Ascending aorta (tissue), 2 donors: ENCODE measurements at regions not wholly inside any gene's neighbourhood (a gene's known extent, or its start where the extent isn't known, plus 50 kb on each side); places are given as distances from the start of the nearest gene placed in this dataset.
A peak's percentile ranks its signal among the peaks of the same experiment; 100 is the strongest.

Source experiments
- DNase-seq, 2 donors: peaks; one replicate each; pipeline ENCODE4 v3.0.0-alpha.2; 2019; ENCODE audit warnings: low spot score in 2 of 2
- H3K27ac ChIP-seq, 2 donors: fragments of 200-600 bp; sonication (generic); one replicate each; pipeline ENCODE4 v1.5.1; 2016 to 2017; ENCODE audit warnings: mild to moderate bottlenecking in 1 of 2
- H3K27me3 ChIP-seq: fragments of 200-600 bp; sonication (generic); one replicate; pipeline ENCODE4 v1.5.1; 2017
- H3K36me3 ChIP-seq, 2 donors: fragments of 200-600 bp; sonication (generic); one replicate each; pipeline ENCODE4 v1.5.1; 2016
- H3K4me1 ChIP-seq, 2 donors: fragments of 200-600 bp; sonication (generic); one replicate each; pipeline ENCODE4 v1.5.1; 2016 to 2017; ENCODE audit warnings: mild to moderate bottlenecking in 1 of 2
- H3K4me3 ChIP-seq, 2 donors: fragments of 200-600 bp; sonication (generic); one replicate each; pipeline ENCODE4 v1.5.1; 2016 to 2017; ENCODE audit warnings: mild to moderate bottlenecking in 1 of 2
- H3K9me3 ChIP-seq, 2 donors: fragments of 200-600 bp; sonication (generic); one replicate each; pipeline ENCODE4 v1.5.1; 2016
- intact Hi-C: fragments of 100-400 bp; cut with DNase I; formaldehyde crosslinking; loops from one replicate; pipeline ENCODE4 v1.15.1; 2023
- TF ChIP-seq, protein P1 (sequence below), 3 experiments: fragments of 200-600 bp in 2 of 3; fragments of 450-650 bp in 1 of 3; sonication (generic) in 2 of 3; IDR thresholded peaks; one replicate each; pipeline ENCODE4 v1.5.1; 2016 to 2019; ENCODE audit warnings: antibody characterized with exemption in 3 of 3, mild to moderate bottlenecking in 1 of 3, moderate library complexity in 1 of 3

DNA sequence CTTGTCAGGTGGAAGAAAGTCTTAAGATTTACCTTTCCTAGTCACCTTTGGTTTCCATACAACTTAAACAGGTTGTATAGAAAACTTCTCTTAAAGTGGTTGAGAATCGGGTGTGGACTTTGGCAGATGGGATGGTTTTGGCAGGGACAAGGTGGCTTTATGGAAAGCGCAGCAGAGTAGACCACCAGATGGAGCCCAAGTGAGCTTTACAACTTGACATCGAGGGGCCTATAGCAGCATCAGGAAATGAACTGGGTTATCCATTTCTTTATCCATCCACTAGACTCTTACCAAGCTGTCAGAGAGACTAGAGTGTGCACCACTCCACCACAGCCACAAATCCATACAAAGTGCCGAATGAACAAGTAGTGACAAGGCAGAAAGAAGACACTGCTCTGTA, 85.3 kb upstream of the MBNL1 start:
- H3K36me3 ChIP-seq: no peaks in the 10 kb centered on the region
- H3K4me3 ChIP-seq: no peak overlapping the region
- H3K27ac ChIP-seq: no peak overlapping the region
- H3K27me3 ChIP-seq: no peaks in the 10 kb centered on the region
- TF ChIP-seq, protein P1, sequence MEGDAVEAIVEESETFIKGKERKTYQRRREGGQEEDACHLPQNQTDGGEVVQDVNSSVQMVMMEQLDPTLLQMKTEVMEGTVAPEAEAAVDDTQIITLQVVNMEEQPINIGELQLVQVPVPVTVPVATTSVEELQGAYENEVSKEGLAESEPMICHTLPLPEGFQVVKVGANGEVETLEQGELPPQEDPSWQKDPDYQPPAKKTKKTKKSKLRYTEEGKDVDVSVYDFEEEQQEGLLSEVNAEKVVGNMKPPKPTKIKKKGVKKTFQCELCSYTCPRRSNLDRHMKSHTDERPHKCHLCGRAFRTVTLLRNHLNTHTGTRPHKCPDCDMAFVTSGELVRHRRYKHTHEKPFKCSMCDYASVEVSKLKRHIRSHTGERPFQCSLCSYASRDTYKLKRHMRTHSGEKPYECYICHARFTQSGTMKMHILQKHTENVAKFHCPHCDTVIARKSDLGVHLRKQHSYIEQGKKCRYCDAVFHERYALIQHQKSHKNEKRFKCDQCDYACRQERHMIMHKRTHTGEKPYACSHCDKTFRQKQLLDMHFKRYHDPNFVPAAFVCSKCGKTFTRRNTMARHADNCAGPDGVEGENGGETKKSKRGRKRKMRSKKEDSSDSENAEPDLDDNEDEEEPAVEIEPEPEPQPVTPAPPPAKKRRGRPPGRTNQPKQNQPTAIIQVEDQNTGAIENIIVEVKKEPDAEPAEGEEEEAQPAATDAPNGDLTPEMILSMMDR (IDR thresholded peaks at IDR 0.05): peak in 1 of 3 experiments; percentile 18
- intact Hi-C loops: no loop called here
- H3K4me1 ChIP-seq: peaks cover 0 to 2% of the 10 kb centered on the region in 2 donors
- no peak for DNase-seq
- no peaks in the 10 kb centered on the region for H3K9me3 ChIP-seq

DNA sequence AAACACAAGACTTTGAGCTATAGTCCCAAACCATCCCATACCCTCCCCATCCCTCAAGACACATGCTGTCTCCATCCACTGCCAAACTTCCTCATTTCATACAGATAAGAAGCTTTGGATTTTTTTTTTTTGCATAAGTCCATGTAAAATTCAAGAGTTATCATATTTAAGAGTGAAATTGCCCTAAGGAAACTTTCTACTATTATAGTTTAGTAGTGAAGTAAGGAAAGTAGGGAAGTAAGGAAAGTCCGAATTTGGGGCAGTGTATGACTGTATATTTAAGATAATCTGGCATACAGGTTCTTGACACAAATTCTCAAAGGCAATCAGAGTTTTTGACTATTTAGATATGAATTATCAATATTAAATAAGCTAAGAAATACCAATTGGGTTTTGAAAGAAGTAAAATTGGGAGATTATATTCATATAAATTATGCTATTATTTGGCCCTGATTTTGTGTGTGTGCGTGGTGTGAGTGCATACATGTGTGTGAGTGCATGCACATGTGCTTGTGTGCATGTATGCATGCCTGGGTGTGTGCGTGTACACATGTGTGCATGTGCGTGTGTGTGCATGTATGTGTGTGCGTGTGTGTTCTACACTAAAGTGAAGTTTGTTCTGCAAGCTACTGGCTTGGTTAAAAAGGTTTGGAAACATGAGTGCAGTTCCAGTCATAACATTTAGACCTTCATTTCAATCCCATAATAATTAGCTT, 83.6 kb upstream of the MBNL1 start:
- Histone ChIP-seq H3K4me1 (peaks cover 0 to 2% of the 10 kb centered on the region in 2 donors), H3K4me3 (no peak overlapping the region), H3K27ac (no peak overlapping the region), H3K9me3 (no peaks in the 10 kb centered on the region), H3K27me3 (no peaks in the 10 kb centered on the region), H3K36me3 (no peaks in the 10 kb centered on the region)
- TF ChIP-seq, protein P1 (IDR thresholded peaks at IDR 0.05): no peak
- no peak for DNase-seq
- intact Hi-C loops: no loop called here

DNA sequence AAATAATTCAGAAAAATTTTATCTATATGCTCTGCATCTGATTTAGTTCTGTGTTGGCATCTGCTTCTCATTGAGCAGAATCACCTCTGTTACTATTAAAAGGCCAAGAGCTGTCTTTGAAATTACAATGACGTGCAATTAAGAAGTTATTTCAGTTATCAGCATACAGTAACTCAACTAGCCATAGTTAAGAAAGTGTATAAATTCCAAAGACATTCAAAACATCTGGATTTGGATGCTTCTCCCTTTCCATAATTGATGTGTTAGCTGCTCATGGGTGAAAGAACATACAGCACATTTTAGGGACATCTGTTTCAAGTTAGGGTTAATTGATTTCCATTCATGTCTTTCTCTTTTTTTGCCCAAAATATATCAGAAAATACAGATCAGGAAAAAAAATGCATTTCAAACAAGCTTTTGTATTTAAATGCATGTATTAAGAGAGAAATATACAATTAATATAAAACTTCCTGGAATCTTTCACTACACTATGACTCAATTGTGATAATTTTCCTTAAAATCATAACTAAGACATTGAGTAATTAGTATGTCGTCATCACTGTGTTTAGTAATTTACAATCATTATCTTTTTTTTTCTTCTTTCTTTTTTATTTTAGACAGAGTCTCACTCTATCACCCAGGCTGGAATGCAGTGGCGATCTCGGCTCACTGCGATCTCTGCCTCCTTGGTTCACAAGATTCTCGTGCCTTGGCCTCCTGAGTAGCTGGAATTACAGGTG, 82.7 kb upstream of the MBNL1 start:
- intact Hi-C loops: no loop called here
- H3K4me3 ChIP-seq: no peak overlapping the region
- TF ChIP-seq, protein P1 (IDR thresholded peaks at IDR 0.05): no peak
- no peaks in the 10 kb centered on the region for H3K9me3 ChIP-seq
- DNase-seq: no peak
- peaks cover 0 to 2% of the 10 kb centered on the region in 2 donors for H3K4me1 ChIP-seq
- H3K27ac ChIP-seq: no peak overlapping the region
- H3K36me3 ChIP-seq: no peaks in the 10 kb centered on the region
- no peaks in the 10 kb centered on the region for H3K27me3 ChIP-seq

DNA sequence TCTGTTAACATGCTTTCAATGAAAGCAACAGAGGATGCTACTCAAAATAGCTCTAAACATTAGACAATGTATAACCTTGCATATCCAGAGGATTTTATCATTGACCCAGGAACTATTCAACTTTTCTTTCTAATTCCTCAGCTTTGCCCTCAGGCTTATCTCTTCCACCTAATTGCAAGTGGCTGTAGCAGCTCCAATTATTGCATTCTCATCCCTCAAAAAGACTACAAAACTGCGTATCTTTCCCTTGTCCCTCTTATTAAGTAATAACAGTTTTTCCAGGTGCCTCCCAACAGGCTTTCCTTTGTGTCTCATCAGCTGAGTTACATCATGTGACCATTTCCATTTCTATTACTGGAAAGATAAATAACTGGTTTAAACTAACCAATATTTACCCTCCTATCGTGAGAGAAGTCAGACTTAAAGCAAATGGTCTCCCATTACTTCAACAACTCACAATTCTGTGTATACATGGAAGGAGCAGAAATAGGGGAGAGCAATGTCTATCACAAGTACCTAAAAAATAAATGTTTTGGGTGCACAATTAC, 78.0 kb upstream of the MBNL1 start:
- no peaks in the 10 kb centered on the region for H3K36me3 ChIP-seq
- TF ChIP-seq, protein P1 (IDR thresholded peaks at IDR 0.05): no peak
- H3K4me3 ChIP-seq: no peak overlapping the region
- no peak for DNase-seq
- no peaks in the 10 kb centered on the region for H3K4me1 ChIP-seq
- H3K27ac ChIP-seq: no peak overlapping the region
- no peaks in the 10 kb centered on the region for H3K27me3 ChIP-seq
- intact Hi-C loops: no loop called here
- no peaks in the 10 kb centered on the region for H3K9me3 ChIP-seq

DNA sequence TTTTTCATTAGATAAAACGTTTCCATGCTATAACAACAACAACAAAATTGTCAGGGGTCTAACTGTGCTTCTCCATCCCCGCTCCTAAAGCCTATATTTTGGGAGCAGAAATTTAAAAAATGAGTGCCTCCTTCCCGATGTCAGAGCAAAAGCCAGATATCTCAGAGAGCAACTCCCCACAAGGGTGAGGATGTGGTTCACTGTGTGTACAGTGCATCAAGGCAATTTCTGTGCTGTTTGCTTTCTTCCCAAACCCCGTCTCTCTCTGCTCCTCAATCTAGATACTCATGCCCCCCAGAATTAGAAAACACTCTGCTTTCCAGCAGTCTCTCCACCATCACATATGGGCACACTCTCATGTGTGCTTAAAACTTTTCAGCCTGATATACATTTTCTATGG, 76.7 kb upstream of the MBNL1 start:
- H3K4me1 ChIP-seq: no peaks in the 10 kb centered on the region
- no peak for DNase-seq
- intact Hi-C loops: no loop called here
- no peak overlapping the region for H3K4me3 ChIP-seq
- H3K9me3 ChIP-seq: no peaks in the 10 kb centered on the region
- H3K36me3 ChIP-seq: no peaks in the 10 kb centered on the region
- TF ChIP-seq, protein P1 (IDR thresholded peaks at IDR 0.05): no peak
- H3K27ac ChIP-seq: no peak overlapping the region
- H3K27me3 ChIP-seq: no peaks in the 10 kb centered on the region
